CD4-positive, alpha-beta memory T cell (primary cell): ENCODE measurements at regions not wholly inside any gene's neighbourhood (a gene's known extent, or its start where the extent isn't known, plus 50 kb on each side); places are given as distances from the start of the nearest gene placed in this dataset.

Experiments used
- CTCF ChIA-PET: fragments of 350-600 bp; sonication (Branson Sonifier 250); formaldehyde crosslinking; loops from one replicate; lab custom pipeline; 2021; ENCODE audit warnings: inconsistent platforms; ENCODE audit not compliant: partially characterized antibody; lab: Charles Lee
- POLR2A ChIA-PET: fragments of 350-600 bp; sonication (Branson Sonifier 250); formaldehyde crosslinking; loops from one replicate; lab custom pipeline; 2021; ENCODE audit not compliant: partially characterized antibody; lab: Charles Lee
- DNase-seq, 5 donors: peaks; one replicate each; pipeline versions ENCODE4 v3.0.0 to v3.0.0-alpha.2; 2020 to 2022; ENCODE audit warnings: mixed read lengths in 1 of 5
- H3K27ac ChIP-seq: one replicate; pipeline ENCODE4 v1.7.0; 2013; ENCODE audit warnings: low read depth, low read length
- H3K27me3 ChIP-seq: 2 replicates; pipeline ENCODE4 v1.7.0; 2013; ENCODE audit warnings: mild to moderate bottlenecking, low read length, moderate library complexity; ENCODE audit not compliant: insufficient read depth
- H3K36me3 ChIP-seq: 2 replicates; pipeline ENCODE4 v1.7.0; 2013; ENCODE audit warnings: mild to moderate bottlenecking, low read length, moderate library complexity; ENCODE audit not compliant: insufficient read depth
- H3K4me1 ChIP-seq: 2 replicates; pipeline ENCODE4 v1.7.0; 2013; ENCODE audit warnings: mild to moderate bottlenecking, low read length, moderate library complexity; ENCODE audit not compliant: insufficient read depth
- H3K4me3 ChIP-seq, 2 donors: one replicate each; pipeline ENCODE4 v1.7.0; 2013; ENCODE audit warnings: low read length in 2 of 2, mild to moderate bottlenecking in 1 of 2
- H3K9me3 ChIP-seq, 2 donors: one replicate each; pipeline ENCODE4 v1.7.0; 2013; ENCODE audit warnings: low read length in 2 of 2, control low read depth in 1 of 2; ENCODE audit not compliant: control insufficient read depth in 1 of 2
- H3K27ac Mint-ChIP-seq, 7 donors: one replicate each; pipeline ENCODE4 v1.8.0; 2020 to 2021; ENCODE audit warnings: mixed read lengths in 7 of 7, mild to moderate bottlenecking in 6 of 7, inconsistent platforms in 3 of 7, moderate library complexity in 3 of 7
- H3K27me3 Mint-ChIP-seq, 2 donors: one replicate each; pipeline ENCODE4 v1.8.0; 2020 to 2021; ENCODE audit warnings: mixed read lengths in 2 of 2
- H3K36me3 Mint-ChIP-seq, 2 donors: one replicate each; pipeline ENCODE4 v1.8.0; 2020 to 2021; ENCODE audit warnings: mixed read lengths in 2 of 2, inconsistent platforms in 1 of 2, mild to moderate bottlenecking in 1 of 2
- H3K4me1 Mint-ChIP-seq, 4 donors: one replicate each; pipeline ENCODE4 v1.8.0; 2020 to 2021; ENCODE audit warnings: mixed read lengths in 4 of 4, mild to moderate bottlenecking in 1 of 4
- H3K4me3 Mint-ChIP-seq, 8 donors: one replicate each; pipeline ENCODE4 v1.8.0; 2020 to 2021; ENCODE audit warnings: mixed read lengths in 8 of 8, mild to moderate bottlenecking in 7 of 8, moderate library complexity in 6 of 8, inconsistent platforms in 3 of 8
- H3K9me3 Mint-ChIP-seq, 8 donors: one replicate each; pipeline ENCODE4 v1.8.0; 2020 to 2021; ENCODE audit warnings: mixed read lengths in 8 of 8, mild to moderate bottlenecking in 5 of 8, inconsistent platforms in 3 of 8, moderate library complexity in 1 of 8
- intact Hi-C: fragments of 100-400 bp; cut with micrococcal nuclease; formaldehyde crosslinking; loops from one replicate; pipeline ENCODE4 v1.15.1; 2023

DNA sequence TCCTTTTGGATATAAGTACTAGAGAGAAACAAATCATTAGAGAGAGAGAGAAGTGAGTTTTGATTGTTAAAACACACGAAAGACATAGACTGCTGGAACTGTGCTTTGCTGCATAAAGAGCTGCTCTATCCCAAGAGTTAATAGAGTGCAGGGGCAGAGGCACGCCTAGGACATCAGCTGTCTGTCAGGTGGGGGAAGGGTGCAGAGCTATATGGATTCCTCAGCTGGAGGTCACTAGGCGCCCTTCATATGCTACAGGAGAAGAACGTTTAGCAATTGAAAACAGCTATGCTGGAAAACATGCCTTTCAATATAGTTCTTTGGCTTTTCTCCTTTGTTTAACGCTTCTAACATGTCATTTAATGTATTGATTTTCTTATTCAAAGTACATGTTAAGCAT lies 169.0 kb upstream of the MCHR2 start:
- ChIA-PET CTCF (no interaction called here), POLR2A (no interaction called here)
- Histone ChIP-seq H3K4me3 (no peak overlapping the region), H3K27ac (no peak overlapping the region), H3K27me3 (no peaks in the 10 kb centered on the region), H3K4me1 (no peaks in the 10 kb centered on the region), H3K9me3 (no peaks in the 10 kb centered on the region), H3K36me3 (no peaks in the 10 kb centered on the region)
- DNase-seq: no peak
- Mint-ChIP-seq H3K27ac (no peak overlapping the region), H3K9me3 (peaks cover 0 to 4% (median 0%) of the 10 kb centered on the region in 8 donors), H3K36me3 (no peaks in the 10 kb centered on the region), H3K4me1 (no peaks in the 10 kb centered on the region), H3K27me3 (peaks cover 3% of the 10 kb centered on the region in 2 donors), H3K4me3 (no peak overlapping the region)
- intact Hi-C loops: no loop called here

- H3K27me3 ChIP-seq: no peaks in the 10 kb centered on the region
- ChIA-PET POLR2A (no interaction called here), CTCF (no interaction called here)
- H3K27me3 Mint-ChIP-seq: peaks cover 3% of the 10 kb centered on the region in 2 donors
- H3K27ac Mint-ChIP-seq: no peak overlapping the region
- no peaks in the 10 kb centered on the region for H3K36me3 Mint-ChIP-seq
- DNase-seq: no peak
- H3K9me3 ChIP-seq: no peaks in the 10 kb centered on the region
- no peaks in the 10 kb centered on the region for H3K36me3 ChIP-seq
- H3K4me1 ChIP-seq: no peaks in the 10 kb centered on the region
- intact Hi-C loops: no loop called here
- H3K27ac ChIP-seq: no peak overlapping the region
- H3K4me3 Mint-ChIP-seq: no peak overlapping the region
- no peaks in the 10 kb centered on the region for H3K4me1 Mint-ChIP-seq
- H3K4me3 ChIP-seq: no peak overlapping the region
- peaks cover 0 to 4% (median 0%) of the 10 kb centered on the region in 8 donors for H3K9me3 Mint-ChIP-seq
Observed at GRCh38 chr6:100161782-100162365, 167.9 kb upstream of the MCHR2 start.

DNA sequence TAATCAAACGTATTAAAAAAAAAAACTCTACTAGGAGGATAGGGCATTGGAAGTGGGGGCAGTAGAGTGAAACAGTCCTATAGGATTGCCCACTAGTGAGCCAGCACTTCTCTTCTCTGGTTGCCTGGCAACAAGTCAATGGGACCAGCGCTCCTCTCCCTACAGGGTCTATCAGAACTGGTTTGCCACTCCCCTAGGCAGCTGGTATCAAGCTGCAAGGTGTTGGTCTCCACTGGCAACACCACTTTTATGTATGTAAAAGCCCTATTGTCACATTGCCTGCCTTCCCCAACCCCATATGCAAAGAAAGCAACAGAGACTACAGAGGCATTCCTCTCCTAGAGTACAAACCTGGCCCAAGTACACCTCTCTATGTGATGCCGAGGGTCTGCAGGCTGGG lies 166.9 kb upstream of the MCHR2 start:
- Mint-ChIP-seq H3K27me3 (peaks cover 3% of the 10 kb centered on the region in 2 donors), H3K9me3 (peaks cover 0 to 4% (median 0%) of the 10 kb centered on the region in 8 donors), H3K4me1 (no peaks in the 10 kb centered on the region), H3K27ac (no peak overlapping the region), H3K4me3 (no peak overlapping the region), H3K36me3 (no peaks in the 10 kb centered on the region)
- Histone ChIP-seq H3K4me1 (no peaks in the 10 kb centered on the region), H3K36me3 (no peaks in the 10 kb centered on the region), H3K27me3 (no peaks in the 10 kb centered on the region), H3K9me3 (no peaks in the 10 kb centered on the region), H3K27ac (no peak overlapping the region), H3K4me3 (no peak overlapping the region)
- ChIA-PET POLR2A (no interaction called here), CTCF (no interaction called here)
- DNase-seq: no peak
- intact Hi-C loops: no loop called here

DNA sequence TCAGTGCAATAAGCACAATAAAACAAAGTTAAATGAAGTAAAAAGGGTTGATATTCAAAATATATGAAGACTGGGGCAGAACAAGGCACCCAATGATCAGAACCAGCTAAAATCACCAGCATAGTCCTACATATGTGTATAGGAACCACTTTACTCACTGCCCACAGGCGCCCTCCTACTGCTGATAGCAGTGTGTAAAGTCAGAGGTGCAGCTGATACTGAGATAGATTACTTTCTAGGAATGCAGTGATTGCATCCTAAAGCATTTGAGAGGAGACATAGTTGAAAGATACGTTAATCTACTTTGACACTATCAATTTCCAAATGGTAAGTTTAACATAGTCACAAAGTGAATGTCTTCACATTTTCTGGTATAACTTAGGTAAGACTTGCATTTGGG lies 161.1 kb upstream of the MCHR2 start:
- H3K4me1 Mint-ChIP-seq: no peaks in the 10 kb centered on the region
- no peak overlapping the region for H3K27ac Mint-ChIP-seq
- peaks cover 0 to 4% (median 0%) of the 10 kb centered on the region in 8 donors for H3K9me3 Mint-ChIP-seq
- H3K4me3 Mint-ChIP-seq: no peak overlapping the region
- CTCF ChIA-PET: no interaction called here
- Histone ChIP-seq H3K36me3 (no peaks in the 10 kb centered on the region), H3K9me3 (no peaks in the 10 kb centered on the region), H3K27me3 (no peaks in the 10 kb centered on the region), H3K4me3 (no peak overlapping the region), H3K4me1 (no peaks in the 10 kb centered on the region), H3K27ac (no peak overlapping the region)
- H3K27me3 Mint-ChIP-seq: peaks cover 0 to 4% of the 10 kb centered on the region in 2 donors
- DNase-seq: no peak
- H3K36me3 Mint-ChIP-seq: no peaks in the 10 kb centered on the region
- POLR2A ChIA-PET: no interaction called here
- intact Hi-C loops: no loop called here

DNA sequence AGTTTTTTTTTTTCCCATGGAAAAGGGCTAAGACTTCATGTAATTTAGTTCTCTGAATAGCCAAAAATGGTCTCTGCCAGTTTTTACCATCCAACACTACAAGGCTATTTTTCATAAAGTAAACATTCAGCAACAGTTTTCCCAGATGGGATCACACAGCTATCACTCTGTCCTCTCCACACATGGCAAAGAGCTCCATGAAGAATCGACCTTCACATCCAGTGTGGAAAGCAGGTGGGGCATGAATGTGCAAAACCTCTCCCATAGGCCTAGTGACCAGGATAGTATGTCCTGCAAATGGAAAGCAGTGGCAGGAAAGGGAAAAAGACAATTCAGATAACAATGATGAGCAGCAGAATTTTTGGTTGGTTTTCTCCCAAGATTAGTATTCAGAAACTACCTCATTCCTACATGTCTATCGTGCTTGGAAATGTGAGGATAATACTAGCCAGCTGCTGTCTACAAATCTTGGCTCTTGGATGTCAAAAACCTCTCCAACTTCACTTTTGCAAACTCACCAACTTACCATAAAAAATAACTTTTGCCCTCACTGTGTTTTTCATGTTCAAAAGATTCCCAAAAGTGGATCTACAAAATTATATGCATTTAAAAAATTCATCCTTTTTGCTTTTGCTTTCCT lies 159.7 kb upstream of the MCHR2 start:
- Mint-ChIP-seq H3K36me3 (no peaks in the 10 kb centered on the region), H3K27me3 (peaks cover 0 to 1% of the 10 kb centered on the region in 2 donors), H3K9me3 (peaks cover 0 to 4% (median 0%) of the 10 kb centered on the region in 8 donors), H3K4me3 (no peak overlapping the region), H3K27ac (no peak overlapping the region), H3K4me1 (no peaks in the 10 kb centered on the region)
- ChIA-PET CTCF (no interaction called here), POLR2A (no interaction called here)
- Histone ChIP-seq H3K9me3 (no peaks in the 10 kb centered on the region), H3K27me3 (no peaks in the 10 kb centered on the region), H3K4me3 (no peak overlapping the region), H3K27ac (no peak overlapping the region), H3K4me1 (no peaks in the 10 kb centered on the region), H3K36me3 (no peaks in the 10 kb centered on the region)
- no peak for DNase-seq
- intact Hi-C loops: no loop called here

DNA sequence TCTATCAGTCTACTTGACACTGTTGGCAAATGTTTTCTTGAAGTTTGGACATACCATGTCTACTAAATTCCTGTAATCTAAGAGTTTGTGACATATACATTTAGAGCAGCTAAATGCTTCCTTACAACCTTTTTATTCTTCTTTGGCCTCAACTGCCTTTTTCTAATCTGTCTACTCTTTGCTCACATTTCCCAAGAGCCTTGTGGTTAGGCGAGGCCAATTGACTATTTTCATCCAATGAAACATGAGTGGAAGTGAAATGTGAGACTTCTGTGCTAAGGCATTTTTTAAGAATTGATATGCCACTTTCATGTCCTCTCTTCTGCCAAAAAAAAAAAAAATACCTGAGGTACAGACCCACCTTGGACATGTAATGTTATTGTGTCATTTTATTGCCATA lies 158.2 kb upstream of the MCHR2 start:
- Histone ChIP-seq H3K27ac (no peak overlapping the region), H3K9me3 (no peaks in the 10 kb centered on the region), H3K36me3 (no peaks in the 10 kb centered on the region), H3K4me3 (no peak overlapping the region), H3K27me3 (no peaks in the 10 kb centered on the region), H3K4me1 (no peaks in the 10 kb centered on the region)
- ChIA-PET CTCF (no interaction called here), POLR2A (no interaction called here)
- H3K4me3 Mint-ChIP-seq: no peak overlapping the region
- H3K27me3 Mint-ChIP-seq: peaks cover 0 to 1% of the 10 kb centered on the region in 2 donors
- no peaks in the 10 kb centered on the region for H3K9me3 Mint-ChIP-seq
- no peak overlapping the region for H3K27ac Mint-ChIP-seq
- no peak for DNase-seq
- intact Hi-C loops: no loop called here
- H3K4me1 Mint-ChIP-seq: no peaks in the 10 kb centered on the region
- no peaks in the 10 kb centered on the region for H3K36me3 Mint-ChIP-seq

DNA sequence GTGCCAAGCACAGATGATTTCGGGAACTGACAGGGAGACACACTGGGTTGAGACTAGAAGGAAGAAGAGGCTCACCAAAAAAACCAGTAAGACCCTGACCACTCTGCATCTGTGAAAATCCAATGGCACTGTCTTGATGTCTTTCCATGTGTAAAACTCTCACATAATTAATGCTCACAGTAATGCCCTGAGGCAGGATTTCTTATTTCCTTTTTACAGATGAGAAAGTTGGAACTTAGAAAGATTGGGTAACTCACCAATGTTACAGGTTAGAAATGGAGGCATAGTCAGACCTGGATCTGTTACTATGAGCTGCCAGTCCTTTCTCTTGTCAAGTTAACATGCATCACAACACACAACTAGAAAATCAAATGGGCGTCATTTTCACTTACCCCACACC lies 151.0 kb upstream of the MCHR2 start:
- no peaks in the 10 kb centered on the region for H3K27me3 Mint-ChIP-seq
- DNase-seq: no peak
- H3K36me3 ChIP-seq: no peaks in the 10 kb centered on the region
- H3K27ac ChIP-seq: no peak overlapping the region
- no peaks in the 10 kb centered on the region for H3K9me3 Mint-ChIP-seq
- no peak overlapping the region for H3K4me3 Mint-ChIP-seq
- no peaks in the 10 kb centered on the region for H3K4me1 Mint-ChIP-seq
- no peaks in the 10 kb centered on the region for H3K27me3 ChIP-seq
- no peak overlapping the region for H3K27ac Mint-ChIP-seq
- no peaks in the 10 kb centered on the region for H3K9me3 ChIP-seq
- no peaks in the 10 kb centered on the region for H3K36me3 Mint-ChIP-seq
- CTCF ChIA-PET: no interaction called here
- POLR2A ChIA-PET: no interaction called here
- no peak overlapping the region for H3K4me3 ChIP-seq
- H3K4me1 ChIP-seq: no peaks in the 10 kb centered on the region
- intact Hi-C loops: no loop called here
